Testis (tissue), 2 donors: ENCODE measurements at regions not wholly inside any gene's neighbourhood (a gene's known extent, or its start where the extent isn't known, plus 50 kb on each side); places are given as distances from the start of the nearest gene placed in this dataset.
"Not testable (repeated sequence)": the region's sequence is repeated elsewhere in the genome, so short reads cannot be mapped to it uniquely, and the experiment has no call there.

Experiments used
- DNase-seq: peaks from one replicate; pipeline ENCODE4 v3.0.0-alpha.2; 2019
- H3K27ac ChIP-seq, 2 donors: fragments of 200-600 bp; sonication (generic); one replicate each; pipeline ENCODE4 v1.5.1; 2019
- H3K27me3 ChIP-seq: fragments of 200-600 bp; sonication (generic); one replicate; pipeline ENCODE4 v1.5.1; 2019
- H3K36me3 ChIP-seq: fragments of 200-600 bp; sonication (generic); one replicate; pipeline ENCODE4 v1.5.1; 2017; ENCODE audit warnings: low read depth; ENCODE audit errors: missing control alignments
- H3K4me1 ChIP-seq: fragments of 200-600 bp; sonication (generic); one replicate; pipeline ENCODE4 v1.5.1; 2019
- H3K4me3 ChIP-seq, 2 donors: fragments of 200-600 bp; sonication (generic); one replicate each; pipeline ENCODE4 v1.5.1; 2017 to 2019
- H3K9me3 ChIP-seq: fragments of 200-600 bp; sonication (generic); one replicate; pipeline ENCODE4 v1.5.1; 2017
- CTCF ChIP-seq, 3 experiments: fragments of 450-650 bp in 2 of 3; fragments of 200-600 bp in 1 of 3; sonication (generic) in 1 of 3; IDR thresholded peaks; one replicate each; pipeline ENCODE4 v1.5.1; 2016 to 2019; ENCODE audit warnings: antibody characterized with exemption in 3 of 3, mild to moderate bottlenecking in 2 of 3, moderate library complexity in 1 of 3
- POLR2A ChIP-seq: fragments of 450-650 bp; IDR thresholded peaks from one replicate; pipeline ENCODE4 v1.6.1; 2017; ENCODE audit warnings: antibody characterized with exemption, mild to moderate bottlenecking, moderate library complexity
- WGBS, 2 donors: methylation state at CpG; one replicate each; pipeline ENCODE4 v1.1.5; 2018; 5-methylcytosine and 5-hydroxymethylcytosine counted together
- intact Hi-C: fragments of 100-400 bp; cut with DNase I; formaldehyde crosslinking; loops from one replicate; pipeline ENCODE4 v1.15.1; 2023; ENCODE audit warnings: low total_unique reads

- H3K27me3 ChIP-seq: no peaks in the 10 kb centered on the region
- H3K4me1 ChIP-seq: no peaks in the 10 kb centered on the region
- H3K4me3 ChIP-seq: no peak overlapping the region
- no peak overlapping the region for H3K27ac ChIP-seq
- H3K36me3 ChIP-seq: no peaks in the 10 kb centered on the region
- no peak for DNase-seq
- H3K9me3 ChIP-seq: no peaks in the 10 kb centered on the region
- 56 to 61% methylated on average over 4 of the region's 4 CpGs for WGBS, 2 donors
- TF ChIP-seq CTCF (IDR thresholded peaks at IDR 0.05): no peak
- TF ChIP-seq POLR2A: no peak
- intact Hi-C loops: no loop called here
Measured at GRCh38 chr7:150003304-150003810, 129.6 kb downstream of the ATP6V0E2 start.

DNA sequence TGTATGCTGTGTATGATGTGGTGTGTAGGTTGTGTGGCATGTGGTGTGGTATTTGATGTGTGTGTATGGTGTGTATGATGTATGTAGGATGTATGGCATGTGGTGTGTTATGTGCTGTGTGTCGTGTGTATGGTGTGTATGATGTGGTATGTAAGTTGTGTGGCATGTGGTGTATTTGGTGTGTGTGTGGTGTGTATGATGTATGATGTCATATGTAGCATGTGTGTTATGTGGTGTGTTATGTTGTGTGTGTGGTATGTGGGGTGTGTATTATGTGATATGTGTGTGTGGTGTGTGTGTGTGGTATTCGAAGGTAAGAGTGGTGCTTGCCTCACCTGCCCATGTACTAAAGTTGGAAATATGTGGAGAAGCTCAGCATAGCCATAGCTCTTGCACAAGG, 130.2 kb downstream of the ATP6V0E2 start:
- H3K36me3 ChIP-seq, intact Hi-C loops, H3K27ac ChIP-seq, H3K4me1 ChIP-seq, DNase-seq, H3K4me3 ChIP-seq, H3K9me3 ChIP-seq, H3K27me3 ChIP-seq: not testable (repeated sequence)
- WGBS, 2 donors: 87 to 88% methylated on average over 2 of the region's 2 CpGs

DNA sequence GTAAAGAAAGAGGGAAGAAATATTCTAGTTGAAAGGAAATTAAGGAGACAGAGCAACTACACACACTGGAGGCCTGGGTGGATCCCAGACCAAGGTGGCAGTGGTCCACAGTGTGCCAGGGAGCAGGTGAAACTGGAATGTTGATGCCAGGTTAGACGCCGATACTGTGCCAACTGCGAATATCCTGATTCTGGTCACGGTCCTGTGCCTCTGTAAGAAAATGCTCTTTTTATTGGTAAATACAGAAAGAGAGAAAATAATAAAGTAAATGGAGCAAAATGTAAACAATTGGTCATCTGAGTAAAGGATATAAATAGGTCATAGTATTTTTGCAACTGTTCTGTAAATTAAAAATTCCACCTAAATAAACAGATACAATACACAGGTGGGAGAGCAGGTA, 131.1 kb downstream of the ATP6V0E2 start:
- H3K27ac ChIP-seq, DNase-seq, H3K27me3 ChIP-seq, H3K4me3 ChIP-seq, H3K9me3 ChIP-seq, H3K4me1 ChIP-seq, H3K36me3 ChIP-seq, intact Hi-C loops: not testable (repeated sequence)
- WGBS, 2 donors: 97 to 99% methylated on average over 4 of the region's 4 CpGs

GRCh38 chr7:150009620-150010303, 136.0 kb downstream of the ATP6V0E2 start:
- H3K27ac ChIP-seq, H3K36me3 ChIP-seq, H3K4me1 ChIP-seq, H3K4me3 ChIP-seq, H3K27me3 ChIP-seq, intact Hi-C loops, DNase-seq, H3K9me3 ChIP-seq: not testable (repeated sequence)
- 75 to 88% methylated on average over 6 to 7 of the region's 9 CpGs for WGBS, 2 donors

GRCh38 chr7:150016651-150017189, 143.0 kb downstream of the ATP6V0E2 start:
- H3K27ac ChIP-seq, DNase-seq, intact Hi-C loops, H3K9me3 ChIP-seq, H3K27me3 ChIP-seq, H3K4me1 ChIP-seq, H3K4me3 ChIP-seq, H3K36me3 ChIP-seq: not testable (repeated sequence)
- 94 to 96% methylated on average over 3 of the region's 3 CpGs for WGBS, 2 donors

- H3K27ac ChIP-seq, H3K4me3 ChIP-seq, H3K27me3 ChIP-seq, H3K9me3 ChIP-seq, H3K36me3 ChIP-seq, intact Hi-C loops, DNase-seq, H3K4me1 ChIP-seq: not testable (repeated sequence)
- 82% methylated on average over 3 of the region's 3 CpGs for WGBS, 2 donors
Measured at GRCh38 chr7:150020210-150020609, 146.4 kb downstream of the ATP6V0E2 start.

- WGBS, 2 donors: 85 to 90% methylated on average over 4 to 7 of the region's 7 CpGs
- H3K27me3 ChIP-seq, H3K9me3 ChIP-seq, intact Hi-C loops, DNase-seq, H3K36me3 ChIP-seq, H3K4me1 ChIP-seq, H3K4me3 ChIP-seq, H3K27ac ChIP-seq: not testable (repeated sequence)
Measured at GRCh38 chr7:150024550-150025490, 151.1 kb downstream of the ATP6V0E2 start.

DNA sequence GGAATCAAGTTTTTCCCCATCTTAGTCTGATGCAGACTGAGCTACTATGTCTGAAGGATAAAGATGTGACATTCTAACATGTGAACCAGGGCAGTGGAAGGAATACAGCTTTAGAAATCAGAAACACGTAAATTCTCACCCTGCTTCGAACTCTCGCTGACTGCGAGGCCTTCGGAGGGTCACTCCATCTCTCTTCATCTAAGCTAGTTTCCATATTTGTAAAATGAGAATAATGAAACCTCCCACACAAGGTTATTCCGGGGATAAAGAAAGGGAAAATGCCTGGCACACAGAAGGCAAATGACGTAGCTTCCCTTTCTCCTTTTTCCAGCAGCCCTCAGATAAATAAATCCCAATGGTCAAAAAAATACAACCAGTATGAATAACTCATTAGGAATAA, 152.0 kb downstream of the ATP6V0E2 start:
- H3K27ac ChIP-seq, H3K36me3 ChIP-seq, H3K9me3 ChIP-seq, DNase-seq, H3K27me3 ChIP-seq, H3K4me1 ChIP-seq, H3K4me3 ChIP-seq, intact Hi-C loops: not testable (repeated sequence)
- WGBS, 2 donors: 47 to 80% methylated on average over 2 to 7 of the region's 7 CpGs

- H3K27me3 ChIP-seq, intact Hi-C loops, H3K27ac ChIP-seq, H3K36me3 ChIP-seq, H3K4me1 ChIP-seq, DNase-seq, H3K4me3 ChIP-seq, H3K9me3 ChIP-seq: not testable (repeated sequence)
- 81 to 94% methylated on average over 2 to 12 of the region's 13 CpGs for WGBS, 2 donors
Measured at GRCh38 chr7:150028344-150029012, 154.7 kb downstream of the ATP6V0E2 start.

GRCh38 chr7:150029013-150029389, 155.2 kb downstream of the ATP6V0E2 start:
- intact Hi-C loops, DNase-seq, H3K36me3 ChIP-seq, H3K4me1 ChIP-seq, H3K27ac ChIP-seq, H3K27me3 ChIP-seq, H3K9me3 ChIP-seq, H3K4me3 ChIP-seq: not testable (repeated sequence)
- WGBS, 2 donors: 84 to 87% methylated on average over 6 of the region's 6 CpGs
